NCI-H1417 (cell line): ENCODE measurements at regions not wholly inside any gene's neighbourhood (a gene's known extent, or its start where the extent isn't known, plus 50 kb on each side); places are given as distances from the start of the nearest gene placed in this dataset.
"Not testable (repeated sequence)": the region's sequence is repeated elsewhere in the genome, so short reads cannot be mapped to it uniquely, and the experiment has no call there.

Experiments
- DNase-seq, 3 experiments: peaks; one replicate each; lab custom pipeline; 2025; lab: John Stamatoyannopoulos, UW

GRCh38 chr16:16618963-16619465 is 240.1 kb downstream of the NPIPA7 start:
- DNase-seq = not testable (repeated sequence)

- not testable (repeated sequence) for DNase-seq
Observed at GRCh38 chr16:16624367-16624766, 245.4 kb downstream of the NPIPA7 start.

GRCh38 chr16:16625140-16625539 is 246.2 kb downstream of the NPIPA7 start:
- not testable (repeated sequence) for DNase-seq

GRCh38 chr16:16627865-16628264 is 248.9 kb downstream of the NPIPA7 start:
- not testable (repeated sequence) for DNase-seq

GRCh38 chr16:16638231-16638630 is 259.3 kb downstream of the NPIPA7 start:
- not testable (repeated sequence) for DNase-seq

GRCh38 chr16:16638714-16639113 is 259.8 kb downstream of the NPIPA7 start:
- DNase-seq = not testable (repeated sequence)

- DNase-seq = not testable (repeated sequence)
Observed at GRCh38 chr16:16643828-16644227, 264.9 kb downstream of the NPIPA7 start.

- DNase-seq = not testable (repeated sequence)
Observed at GRCh38 chr16:16648002-16648401, 269.1 kb downstream of the NPIPA7 start.

GRCh38 chr16:16672180-16672812 is 293.4 kb downstream of the NPIPA7 start:
- DNase-seq = not testable (repeated sequence)

GRCh38 chr16:16674820-16675219 is 295.9 kb downstream of the NPIPA7 start:
- DNase-seq = not testable (repeated sequence)

GRCh38 chr16:16721849-16722248 is 342.9 kb downstream of the NPIPA7 start:
- not testable (repeated sequence) for DNase-seq

- not testable (repeated sequence) for DNase-seq
Observed at GRCh38 chr16:16722666-16723065, 343.7 kb downstream of the NPIPA7 start.

- DNase-seq = not testable (repeated sequence)
Observed at GRCh38 chr16:16723819-16724519, 345.0 kb downstream of the NPIPA7 start.

GRCh38 chr16:16727048-16727447 is 348.1 kb downstream of the NPIPA7 start:
- DNase-seq = not testable (repeated sequence)

GRCh38 chr16:16742573-16742972 is 363.6 kb downstream of the NPIPA7 start:
- not testable (repeated sequence) for DNase-seq

GRCh38 chr16:16754992-16755667 is 376.2 kb downstream of the NPIPA7 start:
- not testable (repeated sequence) for DNase-seq

GRCh38 chr16:16763449-16763848 is 384.5 kb downstream of the NPIPA7 start:
- DNase-seq = no peak

GRCh38 chr16:16770717-16771116 is 391.8 kb downstream of the NPIPA7 start:
- not testable (repeated sequence) for DNase-seq

- DNase-seq = no peak
Observed at GRCh38 chr16:16774389-16774788, 395.4 kb downstream of the NPIPA7 start.

GRCh38 chr16:16778332-16778731 is 399.4 kb downstream of the NPIPA7 start:
- no peak for DNase-seq

GRCh38 chr16:16780588-16780987 is 401.6 kb downstream of the NPIPA7 start:
- no peak for DNase-seq

GRCh38 chr16:16782153-16782552 is 403.2 kb downstream of the NPIPA7 start:
- no peak for DNase-seq

- no peak for DNase-seq
Observed at GRCh38 chr16:16788004-16788403, 409.1 kb downstream of the NPIPA7 start.
